Transverse colon (tissue), 4 donors: ENCODE measurements at regions not wholly inside any gene's neighbourhood (a gene's known extent, or its start where the extent isn't known, plus 50 kb on each side); places are given as distances from the start of the nearest gene placed in this dataset.
A peak's percentile ranks its signal among the peaks of the same experiment; 100 is the strongest.
"Not testable (repeated sequence)": the region's sequence is repeated elsewhere in the genome, so short reads cannot be mapped to it uniquely, and the experiment has no call there.

Experiments
- DNase-seq: peaks from one replicate; pipeline ENCODE4 v3.0.0-alpha.2; 2019
- H3K27ac ChIP-seq, 4 donors: fragments of 200-600 bp; sonication (generic); 2 replicates each; pipeline ENCODE4 v1.5.1; 2016 to 2018; ENCODE audit warnings: inconsistent platforms in 4 of 4
- H3K27me3 ChIP-seq: fragments of 200-600 bp; sonication (generic); 2 replicates; pipeline ENCODE4 v1.5.1; 2017; ENCODE audit warnings: inconsistent platforms
- H3K36me3 ChIP-seq, 4 donors: fragments of 200-600 bp; sonication (generic); 2 replicates each; pipeline ENCODE4 v1.5.1; 2017 to 2019; ENCODE audit warnings: inconsistent platforms in 4 of 4
- H3K4me1 ChIP-seq, 4 donors: fragments of 200-600 bp; sonication (generic); 2 replicates each; pipeline ENCODE4 v1.5.1; 2017 to 2020; ENCODE audit warnings: inconsistent platforms in 4 of 4
- H3K4me3 ChIP-seq, 4 donors: fragments of 200-600 bp; sonication (generic); 1 replicate in 1 of 4; 2 replicates in 3 of 4; pipeline versions ENCODE4 v1.5.1 to v1.6.1; 2017 to 2019; ENCODE audit warnings: inconsistent platforms in 4 of 4
- H3K9me3 ChIP-seq, 2 donors: fragments of 200-600 bp; sonication (generic); 2 replicates each; pipeline ENCODE4 v1.5.1; 2017 to 2019; ENCODE audit warnings: inconsistent platforms in 2 of 2
- EP300 ChIP-seq: sonication (generic); formaldehyde crosslinking; IDR thresholded peaks from one replicate; pipeline ENCODE4 v1.6.1; 2017; ENCODE audit warnings: antibody characterized with exemption, low read depth
- POLR2A ChIP-seq: fragments of 450-650 bp; IDR thresholded peaks from one replicate; pipeline ENCODE4 v1.6.1; 2016; ENCODE audit warnings: antibody characterized with exemption, mild to moderate bottlenecking, moderate library complexity
- POLR2AphosphoS5 ChIP-seq, 3 donors: sonication (generic); formaldehyde crosslinking; IDR thresholded peaks; one replicate each; pipeline ENCODE4 v1.6.1; 2016; ENCODE audit warnings: antibody characterized with exemption in 3 of 3
- WGBS, 2 donors: methylation state at CpG; one replicate each; pipeline ENCODE4 v1.1.5; 2018; ENCODE audit warnings: low coverage in 1 of 2; 5-methylcytosine and 5-hydroxymethylcytosine counted together
- in situ Hi-C, 4 donors: fragments of 200-750 bp; cut with MboI; loops; one replicate each; pipeline versions ENCODE4 v1.15.0 to v1.15.1; 2017; ENCODE audit warnings: low sequenced_read_pairs in 3 of 4, low pct_ligation_motif_present in 1 of 4, low pct_unique_long_range_greater_than_20kb in 1 of 4
- intact Hi-C: fragments of 100-400 bp; cut with DNase I; formaldehyde crosslinking; loops from one replicate; pipeline ENCODE4 v1.15.1; 2023; ENCODE audit warnings: low total_unique reads
- TF ChIP-seq, protein P1 (sequence below), 5 experiments: fragments of 200-600 bp in 3 of 5; fragments of 450-650 bp in 2 of 5; sonication (generic) in 3 of 5; IDR thresholded peaks; 1 replicate in 2 of 5; 2 replicates in 3 of 5; pipeline ENCODE4 v1.5.1; 2016 to 2017; ENCODE audit warnings: antibody characterized with exemption in 5 of 5, inconsistent platforms in 3 of 5, mild to moderate bottlenecking in 2 of 5, moderate library complexity in 1 of 5

DNA sequence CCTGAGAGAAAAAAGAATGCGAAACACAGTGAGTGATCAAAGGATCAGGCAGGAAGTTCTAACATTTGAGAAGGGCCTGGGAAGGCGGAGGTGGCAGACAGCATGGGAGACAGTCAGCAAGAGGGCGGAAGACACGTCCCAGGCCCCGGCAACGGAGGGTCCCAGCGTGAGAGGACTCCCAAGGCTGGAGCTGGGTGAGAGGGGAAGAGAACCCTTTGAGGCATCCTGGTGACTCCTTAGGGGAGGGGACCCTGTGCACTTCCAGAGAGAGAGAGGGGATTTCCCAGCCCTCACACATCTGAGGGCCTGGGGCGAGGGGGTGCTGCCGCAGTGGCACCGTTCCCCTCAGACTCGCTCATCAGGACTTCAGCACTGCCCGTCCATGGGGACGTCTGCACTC lies 133.4 kb downstream of the RTP5 start:
- DNase-seq: peak; percentile 4

DNA sequence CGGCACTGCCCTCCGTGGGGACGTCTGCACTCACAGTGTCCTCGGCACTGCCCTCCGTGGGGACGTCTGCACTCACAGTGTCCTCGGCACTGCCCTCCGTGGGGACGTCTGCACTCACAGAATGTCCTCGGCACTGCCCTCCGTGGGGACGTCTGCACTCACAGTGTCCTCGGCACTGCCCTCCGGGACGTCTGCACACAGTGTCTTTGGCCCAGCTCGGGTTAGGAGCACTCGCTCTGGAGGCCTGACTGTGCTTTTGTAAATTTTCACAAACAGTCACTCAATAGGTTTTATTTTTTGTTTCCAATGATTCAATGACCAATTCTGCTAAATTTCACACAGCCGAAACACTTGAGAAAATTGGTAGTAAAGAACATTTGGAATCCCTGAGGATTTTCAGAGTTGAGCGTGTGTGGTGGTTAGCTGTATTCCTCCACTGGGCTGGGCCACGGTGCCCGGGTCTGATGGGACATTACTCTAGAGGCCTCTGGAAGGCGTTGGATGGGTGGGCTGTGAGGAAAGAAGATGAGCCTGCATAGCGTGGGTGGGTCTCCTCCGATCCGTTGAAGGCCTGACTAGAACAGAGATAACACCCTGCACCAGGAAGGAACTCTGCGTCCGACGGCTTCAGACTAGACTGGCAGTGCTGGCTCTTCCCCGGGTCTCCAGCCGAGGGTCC lies 134.8 kb downstream of the RTP5 start:
- no peak for DNase-seq
- in situ Hi-C loops: no loop called here

More for the DNA sequence above, 133.4 kb downstream of the RTP5 start:
- Histone ChIP-seq H3K4me3 (no peak overlapping the region), H3K27ac (no peak overlapping the region), H3K9me3 (no peaks in the 10 kb centered on the region), H3K4me1 (no peaks in the 10 kb centered on the region), H3K36me3 (no peaks in the 10 kb centered on the region), H3K27me3 (peaks cover 4% of the 10 kb centered on the region)
- TF ChIP-seq POLR2A: no peak
- TF ChIP-seq POLR2AphosphoS5 (IDR thresholded peaks at IDR 0.05): no peak
- no peak for TF ChIP-seq EP300
- intact Hi-C loops: no loop called here
- in situ Hi-C loops: no loop called here
- 40 to 76% methylated on average over 1 to 13 of the region's 13 CpGs for WGBS, 2 donors

DNA sequence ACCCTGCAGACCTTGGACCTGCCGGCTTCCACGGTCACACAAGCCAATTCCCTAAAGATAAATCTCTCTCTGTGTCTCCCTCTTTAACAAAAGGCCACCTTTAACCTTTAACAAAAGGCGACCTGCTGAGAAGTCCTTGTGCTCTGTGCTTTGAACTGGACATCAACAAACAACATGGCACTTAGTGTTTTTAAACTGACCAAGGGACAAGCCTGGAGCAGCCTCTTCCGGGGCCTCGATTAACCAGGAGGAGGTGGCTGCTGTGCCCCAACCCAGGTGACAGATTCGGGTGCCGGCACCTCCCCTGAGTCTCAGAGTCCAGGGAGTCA lies 135.3 kb downstream of the RTP5 start:
- no peaks in the 10 kb centered on the region for H3K4me1 ChIP-seq
- intact Hi-C loops: no loop called here
- no peaks in the 10 kb centered on the region for H3K27me3 ChIP-seq
- no peak overlapping the region for H3K4me3 ChIP-seq
- no peak for DNase-seq
- no peak overlapping the region for H3K27ac ChIP-seq
- TF ChIP-seq EP300: no peak
- TF ChIP-seq, protein P1, sequence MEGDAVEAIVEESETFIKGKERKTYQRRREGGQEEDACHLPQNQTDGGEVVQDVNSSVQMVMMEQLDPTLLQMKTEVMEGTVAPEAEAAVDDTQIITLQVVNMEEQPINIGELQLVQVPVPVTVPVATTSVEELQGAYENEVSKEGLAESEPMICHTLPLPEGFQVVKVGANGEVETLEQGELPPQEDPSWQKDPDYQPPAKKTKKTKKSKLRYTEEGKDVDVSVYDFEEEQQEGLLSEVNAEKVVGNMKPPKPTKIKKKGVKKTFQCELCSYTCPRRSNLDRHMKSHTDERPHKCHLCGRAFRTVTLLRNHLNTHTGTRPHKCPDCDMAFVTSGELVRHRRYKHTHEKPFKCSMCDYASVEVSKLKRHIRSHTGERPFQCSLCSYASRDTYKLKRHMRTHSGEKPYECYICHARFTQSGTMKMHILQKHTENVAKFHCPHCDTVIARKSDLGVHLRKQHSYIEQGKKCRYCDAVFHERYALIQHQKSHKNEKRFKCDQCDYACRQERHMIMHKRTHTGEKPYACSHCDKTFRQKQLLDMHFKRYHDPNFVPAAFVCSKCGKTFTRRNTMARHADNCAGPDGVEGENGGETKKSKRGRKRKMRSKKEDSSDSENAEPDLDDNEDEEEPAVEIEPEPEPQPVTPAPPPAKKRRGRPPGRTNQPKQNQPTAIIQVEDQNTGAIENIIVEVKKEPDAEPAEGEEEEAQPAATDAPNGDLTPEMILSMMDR (IDR thresholded peaks at IDR 0.05): no peak
- TF ChIP-seq POLR2AphosphoS5 (IDR thresholded peaks at IDR 0.05): no peak
- TF ChIP-seq POLR2A: no peak
- H3K9me3 ChIP-seq: no peaks in the 10 kb centered on the region
- 81% methylated on average over 7 of the region's 7 CpGs; no CpG with 5 or more reads in 1 of the 2 donors for WGBS, 2 donors
- no peaks in the 10 kb centered on the region for H3K36me3 ChIP-seq
- in situ Hi-C loops: no loop called here

More for the DNA sequence above, 134.8 kb downstream of the RTP5 start:
- Histone ChIP-seq H3K27me3 (no peaks in the 10 kb centered on the region), H3K9me3 (no peaks in the 10 kb centered on the region), H3K4me1 (no peaks in the 10 kb centered on the region), H3K36me3 (no peaks in the 10 kb centered on the region), H3K27ac (no peak overlapping the region), H3K4me3 (no peak overlapping the region)
- TF ChIP-seq EP300 (no peak), POLR2A (no peak), POLR2AphosphoS5 (IDR thresholded peaks at IDR 0.05) (no peak)
- TF ChIP-seq, protein P1 (IDR thresholded peaks at IDR 0.05): no peak
- intact Hi-C loops: no loop called here
- WGBS, 2 donors: 88 to 90% methylated on average over 8 to 23 of the region's 30 CpGs

DNA sequence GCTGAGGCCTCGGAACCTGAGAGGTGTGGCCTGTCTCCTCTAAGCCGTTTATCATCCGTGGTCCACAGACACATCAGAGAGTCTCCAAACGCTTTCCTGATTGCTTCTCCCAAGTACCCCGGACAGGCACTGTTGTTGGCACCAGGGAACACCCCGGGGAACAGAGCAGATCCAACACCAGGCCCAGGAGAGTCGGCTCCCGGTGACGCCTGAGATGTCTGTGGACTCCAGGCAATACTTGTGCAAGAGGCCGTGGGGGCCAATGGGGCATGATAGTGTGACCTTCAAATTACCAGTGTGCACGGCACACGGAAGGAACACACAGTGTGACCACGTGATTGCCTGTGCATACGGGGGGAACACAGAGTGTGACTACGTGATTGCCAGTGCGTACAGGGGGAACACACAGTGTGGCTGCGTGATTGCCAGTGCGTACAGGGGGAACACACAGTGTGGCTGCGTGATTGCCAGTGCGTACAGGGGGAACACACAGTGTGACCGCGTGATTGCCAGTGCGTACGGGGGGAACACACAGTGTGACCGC lies 136.6 kb downstream of the RTP5 start:
- intact Hi-C loops, in situ Hi-C loops, H3K27ac ChIP-seq, H3K9me3 ChIP-seq, H3K4me1 ChIP-seq, H3K36me3 ChIP-seq, H3K27me3 ChIP-seq, DNase-seq, H3K4me3 ChIP-seq: not testable (repeated sequence)
- 89% methylated on average over 19 of the region's 25 CpGs; no CpG with 5 or more reads in 1 of the 2 donors for WGBS, 2 donors

DNA sequence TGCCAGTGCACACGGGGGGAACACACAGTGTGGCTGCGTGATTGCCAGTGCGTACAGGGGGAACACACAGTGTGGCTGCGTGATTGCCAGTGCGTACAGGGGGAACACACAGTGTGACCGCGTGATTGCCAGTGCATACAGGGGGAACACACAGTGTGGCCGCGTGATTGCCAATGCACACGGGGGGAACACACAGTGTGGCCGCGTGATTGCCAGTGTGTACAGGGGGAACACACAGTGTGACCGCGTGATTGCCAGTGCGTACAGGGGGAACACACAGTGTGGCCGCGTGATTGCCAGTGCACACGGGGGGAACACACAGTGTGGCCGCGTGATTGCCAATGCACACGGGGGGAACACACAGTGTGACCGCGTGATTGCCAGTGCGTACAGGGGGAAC lies 139.4 kb downstream of the RTP5 start:
- H3K9me3 ChIP-seq, in situ Hi-C loops, H3K4me1 ChIP-seq, H3K36me3 ChIP-seq, H3K4me3 ChIP-seq, intact Hi-C loops, H3K27ac ChIP-seq, H3K27me3 ChIP-seq: not testable (repeated sequence)
- peak; percentile 6 for DNase-seq
- 88% methylated on average over 15 of the region's 24 CpGs; no CpG with 5 or more reads in 1 of the 2 donors for WGBS, 2 donors

DNA sequence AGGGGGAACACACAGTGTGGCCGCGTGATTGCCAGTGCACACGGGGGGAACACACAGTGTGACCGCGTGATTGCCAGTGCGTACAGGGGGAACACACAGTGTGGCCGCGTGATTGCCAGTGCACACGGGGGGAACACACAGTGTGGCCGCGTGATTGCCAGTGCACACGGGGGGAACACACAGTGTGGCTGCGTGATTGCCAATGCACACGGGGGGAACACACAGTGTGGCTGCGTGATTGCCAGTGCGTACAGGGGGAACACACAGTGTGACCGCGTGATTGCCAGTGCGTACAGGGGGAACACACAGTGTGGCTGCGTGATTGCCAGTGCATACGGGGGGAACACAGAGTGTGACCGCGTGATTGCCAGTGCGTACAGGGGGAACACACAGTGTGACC lies 140.3 kb downstream of the RTP5 start:
- H3K27ac ChIP-seq, H3K4me3 ChIP-seq, in situ Hi-C loops, intact Hi-C loops, H3K27me3 ChIP-seq, DNase-seq, H3K4me1 ChIP-seq, H3K36me3 ChIP-seq, H3K9me3 ChIP-seq: not testable (repeated sequence)
- 79% methylated on average over 19 of the region's 24 CpGs; no CpG with 5 or more reads in 1 of the 2 donors for WGBS, 2 donors

DNA sequence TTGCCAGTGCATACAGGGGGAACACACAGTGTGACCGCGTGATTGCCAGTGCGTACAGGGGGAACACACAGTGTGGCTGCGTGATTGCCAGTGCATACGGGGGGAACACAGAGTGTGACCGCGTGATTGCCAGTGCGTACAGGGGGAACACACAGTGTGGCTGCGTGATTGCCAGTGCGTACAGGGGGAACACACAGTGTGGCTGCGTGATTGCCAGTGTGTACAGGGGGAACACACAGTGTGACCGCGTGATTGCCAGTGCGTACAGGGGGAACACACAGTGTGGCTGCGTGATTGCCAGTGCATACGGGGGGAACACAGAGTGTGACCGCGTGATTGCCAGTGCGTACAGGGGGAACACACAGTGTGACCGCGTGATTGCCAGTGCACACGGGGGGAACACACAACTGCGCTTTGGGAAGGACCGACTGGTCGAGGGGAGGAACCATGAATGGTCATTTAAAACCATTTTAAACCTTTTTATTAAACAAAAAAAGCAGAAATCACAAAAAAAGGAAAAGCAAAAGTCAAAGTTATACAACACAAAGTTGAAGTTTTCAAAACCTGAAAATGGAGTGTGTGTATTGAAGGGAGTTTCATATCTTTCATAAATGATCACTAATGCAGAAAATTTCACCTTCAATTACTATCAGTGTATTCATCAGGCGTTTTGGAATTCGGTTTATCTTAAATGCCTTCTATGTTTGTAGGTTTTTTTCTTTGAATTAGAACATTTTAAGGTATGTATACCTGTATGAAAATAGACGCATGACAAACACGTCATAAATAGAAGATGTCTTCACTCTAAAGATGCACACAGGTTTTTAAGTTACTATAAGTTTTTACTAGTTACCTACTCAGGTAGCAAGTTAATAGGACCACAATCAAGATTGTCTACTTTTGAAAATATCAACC lies 141.0 kb downstream of the RTP5 start:
- H3K27ac ChIP-seq, H3K36me3 ChIP-seq, H3K4me3 ChIP-seq, H3K4me1 ChIP-seq, intact Hi-C loops, H3K9me3 ChIP-seq, H3K27me3 ChIP-seq, in situ Hi-C loops, DNase-seq: not testable (repeated sequence)
- WGBS, 2 donors: 72 to 77% methylated on average over 13 to 22 of the region's 29 CpGs
